Stimulated activated CD8-positive, alpha-beta memory T cell treated with anti-CD3 and anti-CD28 coated beads, Interleukin-7, amount 100 ng/mL, for 24 hours (primary cell): ENCODE measurements at regions not wholly inside any gene's neighbourhood (a gene's known extent, or its start where the extent isn't known, plus 50 kb on each side); places are given as distances from the start of the nearest gene placed in this dataset.
A peak's percentile ranks its signal among the peaks of the same experiment; 100 is the strongest.
"Not testable (repeated sequence)": the region's sequence is repeated elsewhere in the genome, so short reads cannot be mapped to it uniquely, and the experiment has no call there.

ENCODE experiments used
- DNase-seq: peaks from one replicate; pipeline ENCODE4 v3.0.0-alpha.2; 2020; ENCODE audit warnings: low read depth

DNA sequence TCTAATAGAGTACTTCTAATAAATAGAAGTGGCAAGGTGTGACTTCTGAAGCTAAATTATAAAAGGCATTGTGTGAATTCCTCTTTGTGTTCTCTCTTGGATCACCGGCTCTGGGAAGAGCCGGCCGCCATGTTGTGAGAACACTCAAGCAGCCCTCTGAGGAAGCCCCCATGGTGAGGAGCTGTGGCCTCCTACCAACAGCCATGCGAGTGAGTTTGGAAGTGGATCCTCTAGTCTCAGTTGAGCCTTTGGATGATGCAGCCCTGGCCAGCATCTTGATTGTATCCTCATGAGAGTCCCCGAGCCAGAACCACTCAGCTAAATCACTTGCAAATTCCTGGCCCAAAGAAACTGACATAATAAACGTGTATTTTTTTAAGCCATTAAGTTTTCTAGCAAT, 94.5 kb upstream of the CARD11 start:
- no peak for DNase-seq

DNA sequence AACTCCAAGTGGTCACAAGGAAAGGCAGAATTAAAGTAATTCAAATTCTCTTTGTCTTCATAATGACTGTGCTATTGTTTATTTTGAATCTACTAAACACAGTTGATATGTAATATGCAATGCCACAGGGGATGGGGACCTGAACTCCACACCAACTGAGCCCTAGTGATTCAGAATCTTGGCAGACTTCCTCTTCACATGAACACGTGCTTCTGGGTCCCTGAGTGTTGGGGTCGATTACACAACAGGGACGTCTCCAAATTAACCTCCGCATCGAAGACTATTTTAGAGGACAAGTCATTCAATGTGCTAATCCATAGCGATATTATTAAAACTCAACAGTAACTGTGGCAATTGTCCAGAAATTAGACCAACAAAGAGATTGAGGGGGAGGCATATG, 95.3 kb upstream of the CARD11 start:
- DNase-seq, result no peak

DNA sequence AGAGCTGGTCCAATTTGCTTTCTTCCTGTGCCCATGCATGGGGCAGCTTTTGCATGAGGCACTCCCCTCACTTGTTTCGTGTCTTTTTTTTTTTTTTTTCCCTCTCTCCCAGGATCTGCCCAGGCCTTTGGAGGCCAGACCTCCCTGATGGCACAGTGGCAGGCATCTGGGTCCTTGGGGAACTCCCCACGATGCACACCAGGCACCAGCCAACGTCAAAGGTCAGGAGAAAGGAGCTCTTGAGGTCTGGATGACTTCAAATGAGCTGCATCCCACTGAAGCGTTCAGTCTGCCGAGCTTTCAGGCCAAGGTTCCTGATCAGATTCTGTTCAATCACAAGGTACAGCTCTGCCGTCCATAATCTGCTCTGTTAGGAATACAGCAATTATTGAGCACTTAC, 97.2 kb upstream of the CARD11 start:
- no peak for DNase-seq

DNA sequence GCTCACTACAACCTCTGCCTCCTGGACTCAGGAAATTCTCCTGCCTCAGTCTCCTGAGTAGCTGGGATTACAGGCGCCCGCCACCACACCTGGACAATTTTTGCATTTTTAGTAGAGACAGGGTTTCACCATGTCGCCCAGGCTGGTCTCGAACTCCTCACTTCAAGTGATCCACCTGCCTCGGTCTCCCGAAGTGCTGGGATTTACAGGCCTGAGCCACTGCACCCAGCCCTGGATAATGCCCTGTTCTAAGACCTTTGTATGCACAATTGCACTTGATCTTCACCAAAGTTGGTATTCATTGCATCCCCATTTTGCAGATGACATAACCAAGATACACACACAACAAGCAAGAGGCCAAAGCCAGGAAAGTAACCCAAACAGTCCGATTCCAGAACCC, 97.7 kb upstream of the CARD11 start:
- no peak for DNase-seq

- no peak for DNase-seq
These were observed 100.5 kb upstream of the CARD11 start for GRCh38 chr7:3143869-3144775.

DNA sequence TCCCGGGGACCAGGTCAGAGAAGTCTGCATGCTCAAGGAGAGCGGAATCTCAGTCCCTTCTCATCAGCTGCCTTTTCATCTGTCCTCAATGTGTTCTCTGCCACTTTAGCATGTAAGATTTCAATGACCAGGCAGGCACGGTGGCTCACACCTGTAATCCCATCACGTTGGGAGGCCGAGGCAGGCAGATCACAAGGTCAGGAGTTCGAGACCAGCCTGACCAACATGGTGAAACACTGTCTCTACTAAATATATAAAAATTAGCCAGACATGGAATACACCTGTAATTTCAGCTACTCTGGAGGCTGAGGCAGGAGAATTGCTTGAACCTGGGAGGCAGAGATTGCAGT, 101.1 kb upstream of the CARD11 start:
- DNase-seq, result not testable (repeated sequence)

DNA sequence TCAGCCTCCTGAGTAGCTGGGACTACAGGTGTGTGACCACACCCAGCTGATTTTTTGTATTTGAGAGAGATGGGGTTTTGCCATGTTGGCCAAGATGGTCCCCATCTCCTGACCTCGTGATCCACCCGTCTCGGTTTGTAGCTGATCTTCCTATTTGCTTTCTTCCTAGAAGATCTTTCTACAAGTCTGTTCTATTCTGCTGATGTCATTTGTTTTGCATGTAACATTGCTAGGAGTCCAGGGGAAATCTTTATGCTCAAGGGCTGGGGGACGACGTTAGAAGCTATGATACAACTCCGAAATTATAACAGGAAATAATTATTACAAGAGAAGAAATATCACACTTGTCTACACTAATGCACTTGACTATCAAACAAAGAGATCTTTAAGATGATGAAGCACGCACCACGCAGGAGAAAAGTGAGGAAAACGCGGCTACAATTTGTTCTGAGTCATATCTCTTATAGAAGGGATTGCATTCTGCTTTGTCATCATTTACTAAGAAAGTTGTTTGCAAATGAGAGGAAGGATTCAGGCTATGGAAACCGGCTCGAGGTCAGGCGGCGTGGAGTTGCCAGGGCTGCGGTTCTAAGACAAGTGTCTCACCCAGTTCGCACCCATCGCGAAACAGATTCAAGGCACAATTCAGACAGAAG, 103.0 kb upstream of the CARD11 start:
- DNase-seq, result no peak

GRCh38 chr7:3148471-3148870, 104.8 kb upstream of the CARD11 start:
- not testable (repeated sequence) for DNase-seq

GRCh38 chr7:3149231-3149995, 105.7 kb upstream of the CARD11 start:
- no peak for DNase-seq

DNA sequence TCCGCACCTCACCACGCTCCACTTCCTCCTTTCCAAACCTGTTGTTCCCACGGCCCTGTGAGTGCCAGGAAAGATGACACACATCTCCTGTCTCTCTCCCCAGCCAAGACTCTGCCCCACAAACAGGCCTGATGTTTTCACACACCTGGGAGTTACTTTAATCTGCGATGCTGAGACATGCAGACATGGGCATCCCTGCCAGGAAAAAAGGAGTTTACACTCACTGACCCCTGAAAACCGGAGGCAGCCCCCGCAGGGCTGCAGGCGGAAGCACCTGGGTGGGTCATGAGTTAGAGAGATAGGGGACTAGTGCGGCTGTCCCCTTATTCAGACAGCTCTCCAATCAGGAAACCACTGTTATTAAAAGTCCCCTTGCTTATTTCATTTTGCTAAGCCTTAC, 106.4 kb upstream of the CARD11 start:
- DNase-seq, result no peak

- DNase-seq, result no peak
These were observed 108.1 kb upstream of the CARD11 start for GRCh38 chr7:3151784-3152183.

DNA sequence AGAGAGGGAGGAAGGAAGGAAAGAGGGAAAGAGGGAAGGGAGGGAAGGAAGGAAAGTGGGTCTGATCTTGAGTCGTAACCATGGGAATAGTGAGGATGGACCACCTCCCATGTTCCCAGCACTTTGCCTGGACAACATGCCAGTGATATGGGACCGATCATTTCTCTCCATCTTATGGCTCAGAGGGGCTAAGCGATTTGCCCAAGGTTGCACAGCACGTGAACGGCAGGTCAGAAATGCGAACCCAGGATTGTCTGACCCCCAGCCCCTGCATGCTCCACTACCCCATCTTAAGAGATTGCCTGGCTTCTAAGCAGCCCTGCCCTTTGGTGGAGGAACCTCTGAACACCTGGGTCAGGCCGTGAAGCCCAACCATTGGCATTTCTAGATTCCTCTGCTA, 109.0 kb upstream of the CARD11 start:
- no peak for DNase-seq

DNA sequence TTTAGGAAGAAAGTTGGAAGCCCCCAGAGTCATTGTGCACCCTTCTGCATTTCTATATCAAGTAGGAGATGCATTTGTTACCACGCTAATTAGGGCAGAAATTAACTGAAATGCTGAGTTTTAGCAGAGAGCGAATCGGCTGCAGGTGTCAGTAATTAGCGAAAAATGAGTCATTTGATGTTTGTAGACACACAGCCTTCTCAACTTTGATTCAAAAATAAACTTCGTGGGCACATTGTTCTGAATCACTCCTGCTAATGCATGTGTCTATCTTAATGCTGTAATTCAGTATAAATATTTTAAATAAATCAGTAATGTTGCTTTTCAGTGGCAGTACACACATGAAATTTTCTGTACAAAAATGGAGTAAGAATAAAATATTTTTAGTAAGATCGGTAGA, 109.5 kb upstream of the CARD11 start:
- DNase-seq, result no peak

DNA sequence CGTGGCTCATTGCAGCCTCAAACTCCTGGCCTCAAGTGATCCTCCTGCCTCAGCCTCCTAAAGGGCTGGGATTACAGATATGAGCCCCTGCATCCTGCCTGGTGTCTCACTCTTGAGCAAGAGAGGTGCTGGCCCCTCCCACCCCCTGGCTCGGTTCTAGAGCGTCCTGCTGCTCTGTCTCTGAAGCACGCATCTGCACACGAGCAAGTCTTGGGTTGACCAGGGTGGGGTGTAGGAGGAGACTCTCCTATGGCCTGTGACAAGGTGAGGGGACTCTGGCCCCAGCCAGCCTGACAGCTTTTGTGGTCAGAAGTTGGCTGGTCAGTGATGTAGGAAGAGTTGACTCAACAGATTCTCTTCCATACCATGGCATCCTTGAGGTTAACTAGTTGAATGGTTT, 110.7 kb upstream of the CARD11 start:
- DNase-seq, result no peak

DNA sequence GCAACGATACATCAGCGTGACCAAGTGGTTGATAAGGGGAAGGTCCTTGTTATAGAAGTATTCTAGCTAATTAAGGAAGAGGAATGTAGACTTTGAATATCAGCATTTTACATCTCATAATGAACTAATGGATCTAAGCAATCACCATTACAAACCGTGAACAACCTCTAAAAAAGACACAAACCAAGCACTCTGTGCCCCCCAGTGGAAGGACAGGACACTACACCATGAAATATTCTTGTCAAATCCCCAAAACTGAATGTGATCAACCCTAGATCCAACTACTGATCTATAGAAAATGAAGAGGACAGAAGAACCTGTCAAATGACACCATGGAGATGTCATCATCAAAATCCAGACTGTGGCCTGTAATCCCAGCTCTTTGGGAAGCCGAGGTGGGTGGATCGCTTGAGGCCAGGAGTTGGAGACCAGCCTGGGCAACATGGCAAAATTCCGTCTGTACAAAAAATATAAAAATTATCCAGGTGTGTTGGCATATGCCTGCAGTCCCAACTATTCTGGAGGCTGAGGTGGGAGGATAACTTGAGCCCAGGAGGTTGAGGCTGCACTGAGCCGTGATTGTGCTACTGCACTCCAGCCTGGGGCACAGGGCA, 111.3 kb upstream of the CARD11 start:
- DNase-seq, result peak; percentile 26

- no peak for DNase-seq
These were observed 112.8 kb upstream of the CARD11 start for GRCh38 chr7:3156508-3156907.

DNA sequence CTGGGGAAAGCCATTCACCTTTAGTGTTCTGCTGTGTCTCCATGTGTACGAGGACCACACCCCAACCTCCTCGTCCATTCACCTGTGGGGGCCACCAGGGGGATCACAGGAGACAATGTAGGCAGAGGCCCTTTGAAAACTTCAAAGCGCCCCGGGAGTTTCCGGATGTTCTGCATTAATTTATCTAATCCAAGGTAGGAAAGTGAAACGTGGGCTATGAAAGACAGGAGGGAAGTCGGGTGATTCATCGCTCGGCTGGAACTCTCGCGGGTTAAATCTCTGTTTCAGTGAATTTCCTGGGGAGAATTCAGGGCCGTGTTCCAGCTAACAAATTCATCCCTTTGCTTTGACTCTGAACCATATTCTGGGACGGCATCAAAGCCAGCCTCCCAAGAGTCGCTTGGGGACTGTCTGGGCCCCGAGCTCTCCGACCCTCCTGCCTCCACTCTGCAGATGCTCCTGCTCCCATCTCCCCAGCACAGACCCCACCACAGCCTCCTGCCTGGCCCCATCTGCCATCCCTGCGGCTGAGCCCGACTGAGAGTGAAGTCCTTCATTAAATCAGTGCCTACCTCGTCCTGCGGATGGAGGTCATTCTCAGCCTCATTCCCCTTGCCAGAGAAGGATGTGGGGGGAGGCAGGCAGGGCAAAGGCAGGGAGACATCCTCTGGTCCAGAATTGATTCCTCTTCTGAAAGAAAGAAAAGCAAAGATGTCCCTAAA, 114.1 kb upstream of the CARD11 start:
- DNase-seq, result no peak

- DNase-seq, result no peak
These were observed 114.7 kb upstream of the CARD11 start for GRCh38 chr7:3158341-3158760.

GRCh38 chr7:3159039-3159438, 115.4 kb upstream of the CARD11 start:
- DNase-seq, result no peak

DNA sequence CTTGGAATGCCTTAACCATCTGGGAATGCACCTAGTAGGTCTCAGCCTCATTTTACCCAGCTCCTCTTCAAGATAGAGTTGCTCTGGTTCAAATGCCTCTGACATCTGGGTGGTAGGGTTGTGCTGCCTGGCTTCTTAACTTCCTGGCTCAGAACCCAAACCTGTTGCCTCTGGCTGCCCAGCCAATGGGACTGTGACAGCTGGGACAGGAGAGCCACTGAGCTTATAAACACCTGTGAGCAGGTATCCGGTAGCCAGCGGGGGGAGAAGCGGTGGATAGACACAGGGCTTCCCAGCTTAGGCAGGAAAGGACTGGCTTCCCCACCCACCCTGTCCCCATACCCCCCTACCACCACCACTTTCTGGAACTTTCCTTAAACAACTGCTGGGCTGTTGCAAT, 115.8 kb upstream of the CARD11 start:
- no peak for DNase-seq

DNA sequence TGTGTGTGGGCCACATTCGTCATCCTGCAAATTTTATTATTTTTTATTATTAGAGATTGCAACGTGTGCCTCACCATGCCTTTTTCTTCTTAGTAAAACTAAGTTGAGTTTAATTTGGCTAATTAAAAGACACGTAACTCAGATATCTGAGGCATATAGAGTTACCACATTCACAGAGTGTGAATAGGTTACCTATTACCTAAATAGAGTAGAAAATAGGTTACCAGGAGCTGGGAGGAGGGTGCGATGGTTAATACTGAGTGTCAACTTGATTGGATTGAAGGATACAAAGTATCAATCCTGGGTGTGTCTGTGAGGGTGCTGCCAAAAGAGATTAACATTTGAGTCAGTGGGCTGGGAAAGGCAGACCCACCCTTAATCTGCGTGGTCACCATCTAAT, 116.3 kb upstream of the CARD11 start:
- DNase-seq, result not testable (repeated sequence)

GRCh38 chr7:3162289-3162688, 118.6 kb upstream of the CARD11 start:
- no peak for DNase-seq
